SJCRH30 (cell line): ENCODE measurements at regions not wholly inside any gene's neighbourhood (a gene's known extent, or its start where the extent isn't known, plus 50 kb on each side); places are given as distances from the start of the nearest gene placed in this dataset.

Experiments used
- DNase-seq, 2 experiments: peaks; one replicate each; pipeline ENCODE4 v3.0.0-alpha.2; 2015 to 2020
- H3K27ac ChIP-seq: fragments of 250-450 bp; sonication (Bioruptor Pico); 2 replicates; pipeline ENCODE4 v1.5.1; 2020; ENCODE audit warnings: mild to moderate bottlenecking, moderate library complexity
- H3K27me3 ChIP-seq: fragments of 250-450 bp; sonication (Bioruptor Pico); 2 replicates; pipeline ENCODE4 v1.5.1; 2020; ENCODE audit warnings: mild to moderate bottlenecking, moderate library complexity
- H3K36me3 ChIP-seq: fragments of 250-450 bp; sonication (Bioruptor Pico); 2 replicates; pipeline ENCODE4 v1.5.1; 2020; ENCODE audit warnings: mild to moderate bottlenecking, moderate library complexity
- H3K4me1 ChIP-seq: fragments of 250-450 bp; sonication (Bioruptor Pico); 2 replicates; pipeline ENCODE4 v1.5.1; 2020; ENCODE audit warnings: mild to moderate bottlenecking, moderate library complexity
- H3K4me3 ChIP-seq: fragments of 250-450 bp; sonication (Bioruptor Pico); 2 replicates; pipeline ENCODE4 v1.5.1; 2020; ENCODE audit warnings: mild to moderate bottlenecking, moderate library complexity
- H3K9me3 ChIP-seq: fragments of 250-450 bp; sonication (Bioruptor Pico); replicated peaks from 2 replicates; pipeline ENCODE4 v1.5.1; 2020; ENCODE audit warnings: mild to moderate bottlenecking, moderate library complexity

GRCh38 chr11:76607431-76607830, 63.1 kb downstream of the LRRC32 start:
- no peaks in the 10 kb centered on the region for H3K27me3 ChIP-seq
- no peak overlapping the region for H3K4me3 ChIP-seq
- DNase-seq = no peak
- H3K36me3 ChIP-seq = no peaks in the 10 kb centered on the region
- H3K4me1 ChIP-seq = peaks cover 5% of the 10 kb centered on the region; the same call in 1 of the 2 replicates
- no peaks in the 10 kb centered on the region for H3K9me3 ChIP-seq
- no peak overlapping the region for H3K27ac ChIP-seq

- peaks cover 5% of the 10 kb centered on the region; the same call in 1 of the 2 replicates for H3K4me1 ChIP-seq
- H3K36me3 ChIP-seq = no peaks in the 10 kb centered on the region
- no peak overlapping the region for H3K27ac ChIP-seq
- DNase-seq = no peak
- H3K4me3 ChIP-seq = no peak overlapping the region
- H3K27me3 ChIP-seq = no peaks in the 10 kb centered on the region
- no peaks in the 10 kb centered on the region for H3K9me3 ChIP-seq
Measured at GRCh38 chr11:76605338-76606074, 65.0 kb downstream of the LRRC32 start.

GRCh38 chr11:76604626-76605241, 65.8 kb downstream of the LRRC32 start:
- H3K27ac ChIP-seq = no peak overlapping the region

GRCh38 chr11:76604081-76604625, 66.4 kb downstream of the LRRC32 start:
- no peaks in the 10 kb centered on the region for H3K27me3 ChIP-seq
- H3K36me3 ChIP-seq = no peaks in the 10 kb centered on the region
- peaks cover 10% of the 10 kb centered on the region for H3K4me1 ChIP-seq
- peak; percentile 66 to 74 for DNase-seq
- H3K9me3 ChIP-seq = no peaks in the 10 kb centered on the region
- no peak overlapping the region for H3K27ac ChIP-seq
- no peak overlapping the region for H3K4me3 ChIP-seq

More at GRCh38 chr11:76604626-76605241, 65.8 kb downstream of the LRRC32 start:
- no peak overlapping the region for H3K4me3 ChIP-seq
- H3K4me1 ChIP-seq = peaks cover 5% of the 10 kb centered on the region; the same call in 1 of the 2 replicates
- H3K9me3 ChIP-seq = no peaks in the 10 kb centered on the region
- no peaks in the 10 kb centered on the region for H3K36me3 ChIP-seq
- no peaks in the 10 kb centered on the region for H3K27me3 ChIP-seq
- no peak for DNase-seq

- H3K27ac ChIP-seq = no peak overlapping the region
- no peak for DNase-seq
Measured at GRCh38 chr11:76603202-76603601, 67.3 kb downstream of the LRRC32 start.

More at GRCh38 chr11:76603202-76603601, 67.3 kb downstream of the LRRC32 start:
- Histone ChIP-seq H3K36me3 (no peaks in the 10 kb centered on the region), H3K9me3 (no peaks in the 10 kb centered on the region), H3K4me1 (peaks cover 19% of the 10 kb centered on the region), H3K27me3 (no peaks in the 10 kb centered on the region), H3K4me3 (no peak overlapping the region)
